Endothelial cell of umbilical vein (primary cell): ENCODE measurements at regions not wholly inside any gene's neighbourhood (a gene's known extent, or its start where the extent isn't known, plus 50 kb on each side); places are given as distances from the start of the nearest gene placed in this dataset.

Experiments
- BruUV-seq: library from RNA; stranded (reverse); fragments of 400-500 nt; replicated peaks from 2 replicates; lab custom pipeline; 2021; lab: Mats Ljungman, UMichigan
- CTCF ChIA-PET: fragments of 300-600, 350-600 bp; sonication (Branson Sonifier 250); formaldehyde crosslinking; loops from one replicate; lab custom pipeline; 2021; ENCODE audit warnings: antibody characterized with exemption, inconsistent platforms; lab: Charles Lee
- POLR2A ChIA-PET: fragments of 300-600, 350-600 bp; sonication (Branson Sonifier 250); formaldehyde crosslinking; loops from one replicate; lab custom pipeline; 2021; ENCODE audit warnings: antibody characterized with exemption, inconsistent platforms; lab: Charles Lee
- DNase-seq: peaks from one replicate; pipeline ENCODE4 v3.0.0-alpha.2; 2011; ENCODE audit warnings: low read depth, low spot score
- FAIRE-seq: peaks from 2 replicates; lab custom pipeline; 2011; peaks lifted over from hg19 to GRCh38; lab: Jason Lieb, UNC
- H2AFZ ChIP-seq: 2 replicates; pipeline ENCODE4 v1.6.0; 2012; ENCODE audit warnings: low read depth, low read length, control low read depth, inconsistent platforms
- H3K27ac ChIP-seq: 2 replicates; pipeline ENCODE4 v1.5.1; 2011; ENCODE audit warnings: low read depth, mild to moderate bottlenecking, control low read depth, low read length, moderate library complexity; ENCODE audit not compliant: insufficient read depth
- H3K27me3 ChIP-seq, 2 experiments: 2 replicates each; pipeline versions ENCODE4 v1.6.0 to v1.6.1; 2011; ENCODE audit warnings: low read length in 2 of 2, mixed read lengths in 1 of 2; ENCODE audit not compliant: control insufficient read depth in 2 of 2, insufficient read depth in 2 of 2
- H3K36me3 ChIP-seq, 2 experiments: 2 replicates in 1 of 2; 3 replicates in 1 of 2; pipeline ENCODE4 v1.5.1; 2011; ENCODE audit warnings: low read length in 2 of 2, mild to moderate bottlenecking in 1 of 2, moderate library complexity in 1 of 2; ENCODE audit not compliant: control insufficient read depth in 2 of 2, insufficient read depth in 2 of 2; ENCODE audit errors: extremely low read depth in 1 of 2
- H3K4me1 ChIP-seq: 3 replicates; pipeline ENCODE4 v1.5.1; 2011; ENCODE audit warnings: mild to moderate bottlenecking, low read length; ENCODE audit not compliant: control insufficient read depth, insufficient read depth; ENCODE audit errors: extremely low read depth
- H3K4me2 ChIP-seq: 2 replicates; pipeline ENCODE4 v1.6.1; 2011; ENCODE audit warnings: low read length, control low read depth, mixed read lengths; ENCODE audit not compliant: insufficient read depth
- H3K4me3 ChIP-seq, 3 experiments: fragments of 200-600 bp in 1 of 3; sonication (generic), shearing (Covaris generic) in 1 of 3; replicated peaks in 1 of 3; 2 replicates each; pipeline ENCODE4 v1.5.1; 2011 to 2016; ENCODE audit warnings: control low read depth in 3 of 3, low read length in 3 of 3, mild to moderate bottlenecking in 2 of 3, inconsistent platforms in 1 of 3, low read depth in 1 of 3, moderate library complexity in 1 of 3; ENCODE audit not compliant: insufficient read depth in 1 of 3
- H3K79me2 ChIP-seq: 2 replicates; pipeline ENCODE4 v1.6.0; 2012; ENCODE audit warnings: low read length, inconsistent platforms; ENCODE audit not compliant: control insufficient read depth, insufficient read depth
- H3K9ac ChIP-seq: replicated peaks from 2 replicates; pipeline ENCODE3; 2011; ENCODE audit warnings: low read length, control low read depth; ENCODE audit not compliant: insufficient read depth; ENCODE audit errors: extremely low read depth
- H3K9me1 ChIP-seq: replicated peaks from 3 replicates; pipeline ENCODE4 v1.6.0; 2011; ENCODE audit warnings: mild to moderate bottlenecking, low read length; ENCODE audit not compliant: control insufficient read depth, insufficient read depth; ENCODE audit errors: extremely low read depth
- H3K9me3 ChIP-seq: replicated peaks from 2 replicates; pipeline ENCODE4 v1.5.1; 2012; ENCODE audit warnings: low read length, inconsistent platforms; ENCODE audit not compliant: control insufficient read depth, insufficient read depth
- H4K20me1 ChIP-seq: replicated peaks from 2 replicates; pipeline ENCODE3; 2011; ENCODE audit warnings: mild to moderate bottlenecking, low read length; ENCODE audit not compliant: control insufficient read depth, insufficient read depth; ENCODE audit errors: extremely low read depth
- EZH2 ChIP-seq: IDR thresholded peaks from 2 replicates; pipeline ENCODE4 v1.6.1; 2012; ENCODE audit warnings: borderline replicate concordance, low read depth, mild to moderate bottlenecking, moderate library complexity, low read length, inconsistent platforms; ENCODE audit not compliant: severe bottlenecking
- POLR2A ChIP-seq: IDR thresholded peaks from 2 replicates; pipeline ENCODE4 v1.6.1; 2012; ENCODE audit warnings: low read depth, mild to moderate bottlenecking, control low read depth, low read length
- dilution Hi-C: fragments of 300-500 bp; cut with MboI; formaldehyde crosslinking; loops from one replicate; pipeline ENCODE4 v1.15.0; 2019; ENCODE audit warnings: low sequenced_read_pairs; ENCODE audit not compliant: extremely low pct_ligation_motif_present
- intact Hi-C: fragments of 100-400 bp; cut with micrococcal nuclease; formaldehyde crosslinking; loops from one replicate; pipeline ENCODE4 v1.10.0; 2022
- TF ChIP-seq, protein P1 (sequence below), 2 donors: IDR thresholded peaks; 1 replicate in 1 of 2; 2 replicates in 1 of 2; pipeline ENCODE4 v1.5.1; 2011; ENCODE audit warnings: low read length in 2 of 2, mild to moderate bottlenecking in 2 of 2, moderate library complexity in 2 of 2, control low read depth in 1 of 2, inconsistent platforms in 1 of 2, low read depth in 1 of 2; ENCODE audit not compliant: insufficient read depth in 1 of 2; ENCODE audit errors: extremely low read depth in 1 of 2

DNA sequence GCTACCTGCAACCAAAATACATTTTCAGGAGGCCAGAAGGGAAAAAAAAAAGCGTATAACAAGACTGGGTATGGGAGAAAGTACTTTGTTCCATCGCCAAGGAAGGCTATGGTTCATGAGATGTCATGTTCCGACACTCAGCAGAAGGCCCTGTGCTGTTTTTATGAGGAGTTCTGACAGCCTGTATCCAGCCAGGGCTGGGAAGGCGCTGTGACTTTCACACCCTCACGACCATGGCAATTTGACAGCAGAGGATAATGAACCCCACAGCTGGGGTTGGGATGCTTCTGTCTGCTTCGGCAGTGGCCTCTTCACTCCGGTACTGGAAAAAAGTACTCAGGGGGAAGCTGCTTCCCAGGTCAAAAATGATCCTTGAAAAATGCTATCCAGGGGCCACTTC is 154.4 kb downstream of the PRELID2 start:
- ChIA-PET POLR2A (no interaction called here), CTCF (interaction anchor here (0.8 to 6.3 kb wide), 15 partner anchors 8 to 1477 kb away, joined by 3 to 97 read pairs (median 9); no protein-coding TSS in a partner anchor)
- BruUV-seq, result no TSS peak
- intact Hi-C loops, result loop anchor here (1.0 to 5.0 kb wide), 6 partner anchors 132 to 1477 kb away; no protein-coding TSS in a partner anchor
- no peak overlapping the region for H2AFZ ChIP-seq
- H3K27me3 ChIP-seq, result no peaks in the 10 kb centered on the region
- no peaks in the 10 kb centered on the region for H3K79me2 ChIP-seq
- no peaks in the 10 kb centered on the region for H3K9me3 ChIP-seq
- FAIRE-seq (no peak), DNase-seq (no peak)
- no peak overlapping the region for H3K4me3 ChIP-seq
- H3K27ac ChIP-seq, result no peak overlapping the region
- H3K4me1 ChIP-seq, result no peaks in the 10 kb centered on the region
- TF ChIP-seq POLR2A (no peak), EZH2 (no peak)
- H3K36me3 ChIP-seq, result no peaks in the 10 kb centered on the region
- H4K20me1 ChIP-seq, result no peaks in the 10 kb centered on the region
- no peak overlapping the region for H3K4me2 ChIP-seq
- H3K9ac ChIP-seq, result no peak overlapping the region
- no peaks in the 10 kb centered on the region for H3K9me1 ChIP-seq
- dilution Hi-C loops, result no loop called here

DNA sequence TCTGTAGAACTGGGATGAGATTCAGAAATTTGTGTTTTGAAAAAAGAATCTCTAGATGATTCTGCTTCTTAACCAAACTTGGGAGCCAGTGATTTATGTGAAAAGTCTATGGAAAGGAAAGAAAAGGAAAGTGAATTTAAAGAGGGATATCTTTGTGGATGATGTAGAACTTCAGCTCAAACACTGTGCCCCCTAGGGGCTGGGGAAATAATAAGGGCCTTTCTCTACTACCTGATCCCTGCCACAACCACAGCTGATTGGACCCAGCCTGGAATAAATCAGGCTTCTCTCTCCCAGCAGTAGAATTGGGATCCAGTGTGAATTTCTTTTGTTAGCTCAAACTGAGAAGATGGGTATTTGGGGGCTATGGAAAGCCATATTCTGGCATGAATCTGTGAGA is 155.0 kb downstream of the PRELID2 start:
- FAIRE-seq (no peak), DNase-seq (no peak)
- Histone ChIP-seq H3K9me1 (no peaks in the 10 kb centered on the region), H3K4me2 (no peak overlapping the region), H4K20me1 (no peaks in the 10 kb centered on the region), H3K4me1 (no peaks in the 10 kb centered on the region), H3K9me3 (no peaks in the 10 kb centered on the region), H3K79me2 (no peaks in the 10 kb centered on the region), H3K27ac (no peak overlapping the region), H2AFZ (no peak overlapping the region), H3K9ac (no peak overlapping the region), H3K36me3 (no peaks in the 10 kb centered on the region), H3K27me3 (no peaks in the 10 kb centered on the region), H3K4me3 (no peak overlapping the region)
- ChIA-PET POLR2A (no interaction called here), CTCF (interaction anchor here (0.8 to 6.3 kb wide), 10 partner anchors 13 to 1476 kb away, joined by 3 to 97 read pairs (median 8); no protein-coding TSS in a partner anchor)
- dilution Hi-C loops, result no loop called here
- no peak for TF ChIP-seq POLR2A
- TF ChIP-seq, protein P1, sequence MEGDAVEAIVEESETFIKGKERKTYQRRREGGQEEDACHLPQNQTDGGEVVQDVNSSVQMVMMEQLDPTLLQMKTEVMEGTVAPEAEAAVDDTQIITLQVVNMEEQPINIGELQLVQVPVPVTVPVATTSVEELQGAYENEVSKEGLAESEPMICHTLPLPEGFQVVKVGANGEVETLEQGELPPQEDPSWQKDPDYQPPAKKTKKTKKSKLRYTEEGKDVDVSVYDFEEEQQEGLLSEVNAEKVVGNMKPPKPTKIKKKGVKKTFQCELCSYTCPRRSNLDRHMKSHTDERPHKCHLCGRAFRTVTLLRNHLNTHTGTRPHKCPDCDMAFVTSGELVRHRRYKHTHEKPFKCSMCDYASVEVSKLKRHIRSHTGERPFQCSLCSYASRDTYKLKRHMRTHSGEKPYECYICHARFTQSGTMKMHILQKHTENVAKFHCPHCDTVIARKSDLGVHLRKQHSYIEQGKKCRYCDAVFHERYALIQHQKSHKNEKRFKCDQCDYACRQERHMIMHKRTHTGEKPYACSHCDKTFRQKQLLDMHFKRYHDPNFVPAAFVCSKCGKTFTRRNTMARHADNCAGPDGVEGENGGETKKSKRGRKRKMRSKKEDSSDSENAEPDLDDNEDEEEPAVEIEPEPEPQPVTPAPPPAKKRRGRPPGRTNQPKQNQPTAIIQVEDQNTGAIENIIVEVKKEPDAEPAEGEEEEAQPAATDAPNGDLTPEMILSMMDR (IDR thresholded peaks at IDR 0.05; ENCODE audit: extremely low read depth in 1 of 2, insufficient read depth in 1 of 2, low read depth in 1 of 2, low read length in 2 of 2), result peak; percentile 7 to 14
- intact Hi-C loops, result loop anchor here (5.0 kb wide), 1 partner anchor 443 kb away; no protein-coding TSS in a partner anchor
- BruUV-seq, result no TSS peak
